Adrenal gland (tissue), 9 donors: ENCODE measurements at regions not wholly inside any gene's neighbourhood (a gene's known extent, or its start where the extent isn't known, plus 50 kb on each side); places are given as distances from the start of the nearest gene placed in this dataset.
A peak's percentile ranks its signal among the peaks of the same experiment; 100 is the strongest.

ENCODE experiments used
- DNase-seq, 7 donors: peaks; one replicate each; pipeline ENCODE4 v3.0.0-alpha.2; 2019 to 2020
- H3K27ac ChIP-seq, 5 donors: fragments of 200-600 bp; sonication (generic) in 4 of 5; 1 replicate in 3 of 5; 2 replicates in 2 of 5; pipeline versions ENCODE4 v1.5.1 to v1.8.0; 2016 to 2020; ENCODE audit warnings: mild to moderate bottlenecking in 1 of 5
- H3K27me3 ChIP-seq: fragments of 200-600 bp; 2 replicates; pipeline ENCODE4 v1.8.0; 2021
- H3K36me3 ChIP-seq, 2 donors: fragments of 200-600 bp; replicated peaks in 1 of 2; 1 replicate in 1 of 2; 2 replicates in 1 of 2; pipeline versions ENCODE4 v1.5.1 to v1.8.0; 2018 to 2022
- H3K4me1 ChIP-seq, 2 donors: fragments of 200-600 bp; replicated peaks in 1 of 2; 1 replicate in 1 of 2; 2 replicates in 1 of 2; pipeline versions ENCODE4 v1.5.1 to v1.8.0; 2018 to 2021
- H3K4me3 ChIP-seq, 4 donors: fragments of 200-600 bp; sonication (generic) in 3 of 4; one replicate each; pipeline ENCODE4 v1.5.1; 2016 to 2018
- H3K9me3 ChIP-seq, 3 donors: fragments of 200-600 bp; sonication (generic) in 1 of 3; replicated peaks in 1 of 3; 1 replicate in 2 of 3; 2 replicates in 1 of 3; pipeline versions ENCODE4 v1.5.1 to v1.8.0; 2016 to 2021
- CTCF ChIP-seq, 6 experiments: fragments of 450-650 bp in 4 of 6; fragments of 200-600 bp in 2 of 6; sonication (generic) in 1 of 6; IDR thresholded peaks; 1 replicate in 5 of 6; 2 replicates in 1 of 6; pipeline versions ENCODE4 v1.5.1 to v1.8.0; 2016 to 2021; ENCODE audit warnings: antibody characterized with exemption in 6 of 6, mild to moderate bottlenecking in 2 of 6, moderate library complexity in 1 of 6
- POLR2A ChIP-seq, 2 donors: fragments of 450-650 bp; IDR thresholded peaks; one replicate each; pipeline ENCODE4 v1.6.1; 2017; ENCODE audit warnings: antibody characterized with exemption in 2 of 2, mild to moderate bottlenecking in 2 of 2, moderate library complexity in 1 of 2
- WGBS, 4 donors: extraction: QIAGEN DNeasy Blood & Tissue Kit in 2 of 4; methylation state at CpG; one replicate each; pipeline versions ENCODE4 v1.1.5 to v1.1.7; 2013 to 2017; 5-methylcytosine and 5-hydroxymethylcytosine counted together
- intact Hi-C, 2 donors: fragments of 100-400 bp; cut with DNase I; formaldehyde crosslinking; loops; one replicate each; pipeline versions ENCODE4 v1.14.1 to v1.15.0; 2022 to 2023
- donor health status: healthy with polysubstance abuse.
- donor health status: Bipolar disorder and iron deficiency.
- donor health status: DM: yes; HTN: yes; CAD: no.
- donor health status: DM: no; HTN: no; CAD: no.
- donor health status: DM: no; HTN: no; CAD: no.

DNA sequence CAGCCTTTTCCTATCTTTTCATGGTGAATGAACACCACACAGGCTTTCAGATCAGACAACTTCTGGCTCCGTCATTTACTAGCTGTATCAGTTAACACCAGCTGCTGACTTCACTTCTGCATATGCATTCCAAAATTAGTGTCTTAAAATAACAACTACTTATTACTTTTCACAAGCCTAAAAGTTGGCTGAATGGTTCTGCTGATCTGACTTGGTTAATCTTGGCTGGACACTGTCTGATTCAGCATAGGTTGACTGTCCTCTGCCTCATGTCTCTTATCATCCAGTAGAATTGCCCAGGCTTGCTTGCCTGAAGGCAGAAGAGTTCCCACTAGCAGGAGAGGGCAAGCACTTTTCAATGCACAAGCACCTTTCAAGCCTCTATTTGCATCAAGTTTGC is 72.7 kb downstream of the MARCHF4 start:
- Histone ChIP-seq H3K9me3 (no peaks in the 10 kb centered on the region), H3K27ac (no peak overlapping the region), H3K4me3 (no peak overlapping the region), H3K4me1 (peaks cover 0 to 7% of the 10 kb centered on the region in 2 donors), H3K36me3 (no peaks in the 10 kb centered on the region), H3K27me3 (no peaks in the 10 kb centered on the region)
- intact Hi-C loops, result no loop called here
- no peak for DNase-seq
- TF ChIP-seq POLR2A (IDR thresholded peaks at IDR 0.05), result no peak
- no peak for TF ChIP-seq CTCF (IDR thresholded peaks at IDR 0.05)
- WGBS, 4 donors, result 68 to 84% (median 79%) methylated on average over 1 of the region's 1 CpG

DNA sequence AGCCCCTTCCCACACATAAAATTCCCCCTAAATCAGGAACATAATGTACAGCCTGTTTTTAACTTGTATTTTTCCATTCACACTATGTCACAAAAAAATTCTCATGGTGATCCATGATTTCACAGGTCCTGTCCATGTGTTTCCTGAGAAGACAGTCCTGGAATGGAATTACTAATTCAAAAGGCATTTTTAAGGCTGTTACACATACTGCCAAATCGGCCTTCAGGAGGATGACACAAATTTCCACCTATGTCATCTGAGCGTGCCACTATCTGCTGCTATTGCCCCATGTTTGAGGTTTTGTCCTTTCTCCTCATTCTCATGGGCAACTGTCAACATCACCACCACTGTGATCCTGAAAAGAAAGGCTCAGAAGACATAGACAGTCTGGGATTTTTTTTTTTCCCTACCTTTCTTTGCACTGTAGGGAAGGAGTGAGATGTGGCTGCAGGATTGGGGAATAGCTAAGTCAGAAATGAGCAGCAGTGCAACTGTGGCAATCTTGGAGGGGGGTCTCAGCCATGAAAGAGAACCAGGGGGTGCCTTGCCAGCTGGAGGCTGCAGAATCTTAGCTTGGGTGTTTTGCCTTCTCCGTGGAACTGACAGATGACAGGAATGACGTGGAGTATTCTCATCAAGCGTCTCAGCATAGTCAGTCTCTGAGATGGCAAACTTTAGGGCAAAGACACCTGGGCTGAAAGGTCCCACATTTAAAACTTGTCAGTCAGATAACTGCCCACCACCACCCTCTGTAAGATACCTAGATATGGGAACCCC is 73.4 kb downstream of the MARCHF4 start:
- no peak for TF ChIP-seq POLR2A (IDR thresholded peaks at IDR 0.05)
- TF ChIP-seq CTCF (IDR thresholded peaks at IDR 0.05), result no peak
- peaks cover 0 to 7% of the 10 kb centered on the region in 2 donors for H3K4me1 ChIP-seq
- no peaks in the 10 kb centered on the region for H3K9me3 ChIP-seq
- 66 to 81% (median 71%) methylated on average over 5 of the region's 5 CpGs for WGBS, 4 donors
- no peak overlapping the region for H3K4me3 ChIP-seq
- no peaks in the 10 kb centered on the region for H3K36me3 ChIP-seq
- DNase-seq, result peak in 4 of 7 donors; percentile 26 to 31 (median 28)
- no peaks in the 10 kb centered on the region for H3K27me3 ChIP-seq
- intact Hi-C loops, result no loop called here
- no peak overlapping the region for H3K27ac ChIP-seq

- intact Hi-C loops, result no loop called here
- Histone ChIP-seq H3K36me3 (no peaks in the 10 kb centered on the region), H3K27ac (no peak overlapping the region), H3K27me3 (no peaks in the 10 kb centered on the region), H3K4me3 (no peak overlapping the region), H3K9me3 (no peaks in the 10 kb centered on the region), H3K4me1 (no peaks in the 10 kb centered on the region)
- TF ChIP-seq POLR2A (IDR thresholded peaks at IDR 0.05) (no peak), CTCF (IDR thresholded peaks at IDR 0.05) (no peak)
- 81 to 91% (median 86%) methylated on average over 7 of the region's 7 CpGs for WGBS, 4 donors
- no peak for DNase-seq
These were observed 75.4 kb downstream of the MARCHF4 start for GRCh38 chr2:216296856-216297255.

DNA sequence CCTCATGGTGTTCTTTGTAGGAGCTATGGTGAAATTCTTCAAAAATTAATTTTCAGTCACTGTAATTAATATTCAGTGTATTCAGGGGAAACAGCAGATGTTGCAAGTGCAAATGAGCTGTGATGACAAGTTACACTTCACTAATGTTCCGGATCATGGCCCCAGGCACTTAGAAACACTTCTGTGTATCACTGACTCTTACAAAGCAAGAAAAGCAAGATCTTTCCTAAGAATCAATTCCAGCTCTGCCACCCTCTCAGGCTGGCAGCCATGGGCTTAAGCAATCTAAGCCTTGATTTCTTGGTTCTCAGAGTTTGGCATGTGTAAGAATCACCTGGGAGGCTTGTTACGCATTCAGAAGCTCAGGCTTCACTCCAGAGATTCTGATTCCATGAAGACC is 78.0 kb downstream of the MARCHF4 start:
- no peak for DNase-seq
- H3K4me3 ChIP-seq, result no peak overlapping the region
- no peaks in the 10 kb centered on the region for H3K9me3 ChIP-seq
- TF ChIP-seq POLR2A (IDR thresholded peaks at IDR 0.05) (no peak), CTCF (IDR thresholded peaks at IDR 0.05) (no peak)
- 93 to 96% (median 95%) methylated on average over 2 of the region's 2 CpGs for WGBS, 4 donors
- intact Hi-C loops, result no loop called here
- no peak overlapping the region for H3K27ac ChIP-seq
- no peaks in the 10 kb centered on the region for H3K4me1 ChIP-seq
- no peaks in the 10 kb centered on the region for H3K27me3 ChIP-seq
- no peaks in the 10 kb centered on the region for H3K36me3 ChIP-seq
